Fibroblast of lung (primary cell): ENCODE measurements at regions not wholly inside any gene's neighbourhood (a gene's known extent, or its start where the extent isn't known, plus 50 kb on each side); places are given as distances from the start of the nearest gene placed in this dataset.

Experiments
- DNase-seq, 2 donors: peaks; one replicate each; pipeline versions ENCODE4 v3.0.0 to v3.0.0-alpha.2; 2010; ENCODE audit warnings: low read depth in 2 of 2
- H2AFZ ChIP-seq: 2 replicates; pipeline ENCODE4 v1.5.1; 2012; ENCODE audit warnings: low read length, control low read depth, inconsistent platforms
- H3K27ac ChIP-seq: 2 replicates; pipeline ENCODE4 v1.5.1; 2011; ENCODE audit warnings: low read length, control low read depth; ENCODE audit not compliant: insufficient read depth
- H3K27me3 ChIP-seq: 2 replicates; pipeline ENCODE4 v1.5.1; 2011; ENCODE audit warnings: mild to moderate bottlenecking, low read length; ENCODE audit not compliant: control insufficient read depth, insufficient read depth
- H3K36me3 ChIP-seq: 2 replicates; pipeline ENCODE4 v1.5.1; 2011; ENCODE audit warnings: low read length; ENCODE audit not compliant: control insufficient read depth, insufficient read depth
- H3K4me1 ChIP-seq: 2 replicates; pipeline ENCODE4 v1.5.1; 2011; ENCODE audit warnings: low read length; ENCODE audit not compliant: control insufficient read depth, insufficient read depth; ENCODE audit errors: extremely low read depth
- H3K4me2 ChIP-seq: 2 replicates; pipeline ENCODE4 v1.5.1; 2011; ENCODE audit warnings: low read length, control low read depth; ENCODE audit not compliant: insufficient read depth; ENCODE audit errors: extremely low read depth
- H3K4me3 ChIP-seq, 4 experiments: fragments of 200-600 bp in 1 of 4; sonication (generic) in 1 of 4; replicated peaks in 1 of 4; 2 replicates each; pipeline ENCODE4 v1.5.1; 2011 to 2016; ENCODE audit warnings: low read length in 4 of 4, low read depth in 3 of 4, mild to moderate bottlenecking in 3 of 4, control low read depth in 2 of 4, inconsistent platforms in 1 of 4, mixed read lengths in 1 of 4; ENCODE audit not compliant: insufficient read depth in 1 of 4; ENCODE audit errors: control extremely low read depth in 1 of 4
- H3K79me2 ChIP-seq: 2 replicates; pipeline ENCODE4 v1.5.1; 2012; ENCODE audit warnings: mild to moderate bottlenecking, low read length, inconsistent platforms; ENCODE audit not compliant: control insufficient read depth, insufficient read depth
- H3K9ac ChIP-seq: 2 replicates; pipeline ENCODE4 v1.5.1; 2011; ENCODE audit warnings: mild to moderate bottlenecking, low read length, control low read depth; ENCODE audit not compliant: insufficient read depth
- H3K9me3 ChIP-seq: 2 replicates; pipeline ENCODE4 v1.5.1; 2012; ENCODE audit warnings: low read depth, low read length; ENCODE audit not compliant: control insufficient read depth, insufficient read depth
- H4K20me1 ChIP-seq: 2 replicates; pipeline ENCODE4 v1.5.1; 2011; ENCODE audit warnings: low read length; ENCODE audit not compliant: control insufficient read depth, insufficient read depth; ENCODE audit errors: extremely low read depth
- EZH2 ChIP-seq: IDR thresholded peaks from 2 replicates; pipeline ENCODE4 v1.5.1; 2012; ENCODE audit warnings: low read length, control low read depth, mild to moderate bottlenecking; ENCODE audit errors: missing control alignments
- TF ChIP-seq, protein P1 (sequence below), 2 donors: IDR thresholded peaks in 1 of 2; conservative IDR thresholded peaks in 1 of 2; 1 replicate in 1 of 2; 2 replicates in 1 of 2; pipeline ENCODE4 v1.5.1; 2011 to 2012; ENCODE audit warnings: low read length in 2 of 2, control low read depth in 1 of 2, inconsistent platforms in 1 of 2, low read depth in 1 of 2, mild to moderate bottlenecking in 1 of 2

DNA sequence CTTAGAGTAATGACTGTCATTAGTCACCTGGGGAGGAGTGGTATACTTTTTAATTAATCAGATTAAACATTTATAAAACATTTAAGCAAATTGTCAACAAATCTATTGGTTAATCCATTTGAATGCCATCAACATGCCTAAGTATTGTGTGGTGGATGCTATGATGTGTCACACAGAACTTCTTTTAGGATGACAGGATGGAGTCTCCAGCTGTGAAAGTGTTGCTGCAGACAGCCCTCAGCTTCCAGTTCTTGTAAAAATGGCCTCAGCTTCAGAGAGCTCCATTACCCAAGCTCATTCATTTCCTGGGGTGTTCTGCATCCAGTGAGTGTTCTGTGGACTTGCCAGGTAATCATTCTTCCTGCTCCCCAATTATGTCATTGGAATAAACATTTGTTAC, 74.3 kb upstream of the CLNK start:
- TF ChIP-seq EZH2: no peak
- TF ChIP-seq, protein P1, sequence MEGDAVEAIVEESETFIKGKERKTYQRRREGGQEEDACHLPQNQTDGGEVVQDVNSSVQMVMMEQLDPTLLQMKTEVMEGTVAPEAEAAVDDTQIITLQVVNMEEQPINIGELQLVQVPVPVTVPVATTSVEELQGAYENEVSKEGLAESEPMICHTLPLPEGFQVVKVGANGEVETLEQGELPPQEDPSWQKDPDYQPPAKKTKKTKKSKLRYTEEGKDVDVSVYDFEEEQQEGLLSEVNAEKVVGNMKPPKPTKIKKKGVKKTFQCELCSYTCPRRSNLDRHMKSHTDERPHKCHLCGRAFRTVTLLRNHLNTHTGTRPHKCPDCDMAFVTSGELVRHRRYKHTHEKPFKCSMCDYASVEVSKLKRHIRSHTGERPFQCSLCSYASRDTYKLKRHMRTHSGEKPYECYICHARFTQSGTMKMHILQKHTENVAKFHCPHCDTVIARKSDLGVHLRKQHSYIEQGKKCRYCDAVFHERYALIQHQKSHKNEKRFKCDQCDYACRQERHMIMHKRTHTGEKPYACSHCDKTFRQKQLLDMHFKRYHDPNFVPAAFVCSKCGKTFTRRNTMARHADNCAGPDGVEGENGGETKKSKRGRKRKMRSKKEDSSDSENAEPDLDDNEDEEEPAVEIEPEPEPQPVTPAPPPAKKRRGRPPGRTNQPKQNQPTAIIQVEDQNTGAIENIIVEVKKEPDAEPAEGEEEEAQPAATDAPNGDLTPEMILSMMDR (conservative IDR thresholded peaks at IDR 0.05 in 1 of 2, IDR thresholded peaks at IDR 0.05 in 1 of 2; ENCODE audit: low read depth in 1 of 2, low read length in 2 of 2): no peak
- peaks cover 2% of the 10 kb centered on the region for H3K4me1 ChIP-seq

GRCh38 chr4:10753856-10754402, 69.4 kb upstream of the CLNK start:
- no peaks in the 10 kb centered on the region for H3K4me1 ChIP-seq
- H3K27me3 ChIP-seq: no peaks in the 10 kb centered on the region
- H3K4me3 ChIP-seq: no peak overlapping the region
- H3K4me2 ChIP-seq: no peak overlapping the region
- H3K79me2 ChIP-seq: no peaks in the 10 kb centered on the region
- H3K9ac ChIP-seq: no peak overlapping the region
- no peaks in the 10 kb centered on the region for H3K36me3 ChIP-seq
- TF ChIP-seq, protein P1 (conservative IDR thresholded peaks at IDR 0.05 in 1 of 2, IDR thresholded peaks at IDR 0.05 in 1 of 2; ENCODE audit: low read depth in 1 of 2, low read length in 2 of 2): no peak
- no peak for TF ChIP-seq EZH2
- no peaks in the 10 kb centered on the region for H3K9me3 ChIP-seq
- no peak overlapping the region for H2AFZ ChIP-seq
- no peaks in the 10 kb centered on the region for H4K20me1 ChIP-seq
- peak in 1 of 2 donors; percentile 14 for DNase-seq
- no peak overlapping the region for H3K27ac ChIP-seq

More for the DNA sequence above, 74.3 kb upstream of the CLNK start:
- no peaks in the 10 kb centered on the region for H3K27me3 ChIP-seq
- no peaks in the 10 kb centered on the region for H3K79me2 ChIP-seq
- no peak overlapping the region for H2AFZ ChIP-seq
- H3K27ac ChIP-seq: no peak overlapping the region
- no peak overlapping the region for H3K9ac ChIP-seq
- no peaks in the 10 kb centered on the region for H3K9me3 ChIP-seq
- DNase-seq: no peak
- no peaks in the 10 kb centered on the region for H4K20me1 ChIP-seq
- H3K36me3 ChIP-seq: no peaks in the 10 kb centered on the region
- no peak overlapping the region for H3K4me2 ChIP-seq
- H3K4me3 ChIP-seq: no peak overlapping the region

DNA sequence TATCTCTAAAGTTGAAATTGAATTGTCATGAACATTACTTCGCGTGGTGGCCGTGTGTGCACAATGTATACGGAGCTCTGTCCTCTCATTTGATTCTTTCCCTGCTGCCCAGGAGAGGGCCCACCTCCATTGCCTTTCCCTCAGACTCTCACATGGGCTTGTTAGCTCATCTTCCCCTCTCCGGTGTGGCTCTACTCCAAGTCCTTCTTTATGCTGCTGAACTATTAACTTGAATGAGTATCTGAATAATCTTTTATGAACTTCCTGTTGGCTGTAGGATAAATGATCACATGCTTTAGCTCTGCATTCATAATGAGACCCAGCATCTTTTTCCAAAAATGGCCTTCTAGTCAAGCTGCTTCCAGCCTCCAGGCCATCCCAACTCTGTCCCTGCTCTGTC, 68.8 kb upstream of the CLNK start:
- Histone ChIP-seq H3K4me1 (no peaks in the 10 kb centered on the region), H3K27ac (no peak overlapping the region), H3K27me3 (no peaks in the 10 kb centered on the region), H3K79me2 (no peaks in the 10 kb centered on the region), H3K9ac (no peak overlapping the region), H3K4me2 (no peak overlapping the region), H3K9me3 (no peaks in the 10 kb centered on the region), H3K4me3 (no peak overlapping the region), H4K20me1 (no peaks in the 10 kb centered on the region), H2AFZ (no peak overlapping the region), H3K36me3 (no peaks in the 10 kb centered on the region)
- DNase-seq: peak in 1 of 2 donors; percentile 75
- TF ChIP-seq, protein P1 (conservative IDR thresholded peaks at IDR 0.05 in 1 of 2, IDR thresholded peaks at IDR 0.05 in 1 of 2; ENCODE audit: low read depth in 1 of 2, low read length in 2 of 2): no peak
- no peak for TF ChIP-seq EZH2
